GM23338 (cell line): ENCODE measurements at regions not wholly inside any gene's neighbourhood (a gene's known extent, or its start where the extent isn't known, plus 50 kb on each side); places are given as distances from the start of the nearest gene placed in this dataset.

Experiments
- EZH2 ChIP-seq: fragments of 200-600 bp; sonication (generic); IDR thresholded peaks from one replicate; pipeline ENCODE4 v1.8.0; 2017; ENCODE audit warnings: antibody characterized with exemption, mild to moderate bottlenecking, low read depth; ENCODE audit not compliant: unreplicated experiment
- EZH2phosphoT487 ChIP-seq: fragments of 200-600 bp; sonication (generic); IDR thresholded peaks from one replicate; pipeline ENCODE4 v1.8.1; 2018; ENCODE audit warnings: antibody characterized with exemption; ENCODE audit not compliant: unreplicated experiment
- POLR2AphosphoS5 ChIP-seq: IDR thresholded peaks from 2 replicates; pipeline ENCODE4 v1.6.1; 2016; ENCODE audit warnings: antibody characterized with exemption, low read depth
- ZNF114 ChIP-seq: fragments of 250-450 bp; sonication (Bioruptor Pico); IDR thresholded peaks from 2 replicates; pipeline ENCODE4 v1.5.0; 2020; ENCODE audit warnings: mild to moderate bottlenecking, moderate library complexity
- TF ChIP-seq, protein P1 (sequence below), 2 experiments: fragments of 200-600 bp in 1 of 2; sonication (generic) in 1 of 2; conservative IDR thresholded peaks; 2 replicates each; pipeline versions ENCODE4 v1.5.1 to v1.6.1; 2016 to 2017; ENCODE audit warnings: antibody characterized with exemption in 2 of 2, low read depth in 2 of 2, mild to moderate bottlenecking in 2 of 2, moderate library complexity in 1 of 2

DNA sequence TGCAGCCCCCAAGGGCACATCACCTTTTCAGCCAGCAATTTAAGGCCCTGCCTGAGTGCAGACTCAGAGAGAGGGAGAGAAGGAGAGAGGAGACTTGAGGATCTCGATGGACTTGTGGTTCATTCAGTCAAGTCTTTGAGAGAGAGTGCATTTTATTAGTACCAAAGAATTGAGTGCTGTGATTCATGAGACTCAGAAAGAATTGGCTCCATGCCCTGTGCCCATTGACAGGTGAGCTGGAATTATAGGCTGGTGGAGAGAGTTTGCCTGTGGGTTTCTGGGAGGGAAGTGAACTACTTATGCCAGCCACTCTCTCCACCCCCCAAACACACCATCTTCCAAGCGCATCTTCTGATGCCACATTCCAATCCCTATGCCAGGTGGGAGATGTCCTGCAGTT lies 236.8 kb downstream of the MN1 start:
- TF ChIP-seq, protein P1, sequence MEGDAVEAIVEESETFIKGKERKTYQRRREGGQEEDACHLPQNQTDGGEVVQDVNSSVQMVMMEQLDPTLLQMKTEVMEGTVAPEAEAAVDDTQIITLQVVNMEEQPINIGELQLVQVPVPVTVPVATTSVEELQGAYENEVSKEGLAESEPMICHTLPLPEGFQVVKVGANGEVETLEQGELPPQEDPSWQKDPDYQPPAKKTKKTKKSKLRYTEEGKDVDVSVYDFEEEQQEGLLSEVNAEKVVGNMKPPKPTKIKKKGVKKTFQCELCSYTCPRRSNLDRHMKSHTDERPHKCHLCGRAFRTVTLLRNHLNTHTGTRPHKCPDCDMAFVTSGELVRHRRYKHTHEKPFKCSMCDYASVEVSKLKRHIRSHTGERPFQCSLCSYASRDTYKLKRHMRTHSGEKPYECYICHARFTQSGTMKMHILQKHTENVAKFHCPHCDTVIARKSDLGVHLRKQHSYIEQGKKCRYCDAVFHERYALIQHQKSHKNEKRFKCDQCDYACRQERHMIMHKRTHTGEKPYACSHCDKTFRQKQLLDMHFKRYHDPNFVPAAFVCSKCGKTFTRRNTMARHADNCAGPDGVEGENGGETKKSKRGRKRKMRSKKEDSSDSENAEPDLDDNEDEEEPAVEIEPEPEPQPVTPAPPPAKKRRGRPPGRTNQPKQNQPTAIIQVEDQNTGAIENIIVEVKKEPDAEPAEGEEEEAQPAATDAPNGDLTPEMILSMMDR (conservative IDR thresholded peaks at IDR 0.05; ENCODE audit: low read depth in 2 of 2) = no peak
- TF ChIP-seq POLR2AphosphoS5 = no peak
- TF ChIP-seq EZH2 = no peak
- no peak for TF ChIP-seq ZNF114 (CRISPR knock-in tag)
- TF ChIP-seq EZH2phosphoT487 = no peak
